Testis (tissue), 2 donors: ENCODE measurements at regions not wholly inside any gene's neighbourhood (a gene's known extent, or its start where the extent isn't known, plus 50 kb on each side); places are given as distances from the start of the nearest gene placed in this dataset.

Experiments used
- DNase-seq: peaks from one replicate; pipeline ENCODE4 v3.0.0-alpha.2; 2019
- H3K27ac ChIP-seq, 2 donors: fragments of 200-600 bp; sonication (generic); one replicate each; pipeline ENCODE4 v1.5.1; 2019
- H3K27me3 ChIP-seq: fragments of 200-600 bp; sonication (generic); one replicate; pipeline ENCODE4 v1.5.1; 2019
- H3K36me3 ChIP-seq: fragments of 200-600 bp; sonication (generic); one replicate; pipeline ENCODE4 v1.5.1; 2017; ENCODE audit warnings: low read depth; ENCODE audit errors: missing control alignments
- H3K4me1 ChIP-seq: fragments of 200-600 bp; sonication (generic); one replicate; pipeline ENCODE4 v1.5.1; 2019
- H3K4me3 ChIP-seq, 2 donors: fragments of 200-600 bp; sonication (generic); one replicate each; pipeline ENCODE4 v1.5.1; 2017 to 2019
- H3K9me3 ChIP-seq: fragments of 200-600 bp; sonication (generic); one replicate; pipeline ENCODE4 v1.5.1; 2017
- CTCF ChIP-seq, 3 experiments: fragments of 450-650 bp in 2 of 3; fragments of 200-600 bp in 1 of 3; sonication (generic) in 1 of 3; IDR thresholded peaks; one replicate each; pipeline ENCODE4 v1.5.1; 2016 to 2019; ENCODE audit warnings: antibody characterized with exemption in 3 of 3, mild to moderate bottlenecking in 2 of 3, moderate library complexity in 1 of 3
- POLR2A ChIP-seq: fragments of 450-650 bp; IDR thresholded peaks from one replicate; pipeline ENCODE4 v1.6.1; 2017; ENCODE audit warnings: antibody characterized with exemption, mild to moderate bottlenecking, moderate library complexity
- WGBS, 2 donors: methylation state at CpG; one replicate each; pipeline ENCODE4 v1.1.5; 2018; 5-methylcytosine and 5-hydroxymethylcytosine counted together
- intact Hi-C: fragments of 100-400 bp; cut with DNase I; formaldehyde crosslinking; loops from one replicate; pipeline ENCODE4 v1.15.1; 2023; ENCODE audit warnings: low total_unique reads

- intact Hi-C loops, result no loop called here
- H3K27me3 ChIP-seq, result no peaks in the 10 kb centered on the region
- no peaks in the 10 kb centered on the region for H3K4me1 ChIP-seq
- no peak for DNase-seq
- H3K36me3 ChIP-seq, result no peaks in the 10 kb centered on the region
- H3K27ac ChIP-seq, result no peak overlapping the region
- no peak for TF ChIP-seq POLR2A
- no peak for TF ChIP-seq CTCF (IDR thresholded peaks at IDR 0.05)
- WGBS, 2 donors, result 79 to 90% methylated on average over 11 of the region's 11 CpGs
- no peak overlapping the region for H3K4me3 ChIP-seq
- no peaks in the 10 kb centered on the region for H3K9me3 ChIP-seq
These were observed 62.7 kb upstream of the ST3GAL5 start for GRCh38 chr2:85951351-85952067.

GRCh38 chr2:85950743-85951142, 62.0 kb upstream of the ST3GAL5 start:
- H3K27ac ChIP-seq, result peak overlapping the region in 1 of 2 donors; percentile 53
- H3K9me3 ChIP-seq, result no peaks in the 10 kb centered on the region
- no peak overlapping the region for H3K4me3 ChIP-seq
- no peak for DNase-seq
- H3K36me3 ChIP-seq, result no peaks in the 10 kb centered on the region
- no peaks in the 10 kb centered on the region for H3K4me1 ChIP-seq
- H3K27me3 ChIP-seq, result no peaks in the 10 kb centered on the region
- no peak for TF ChIP-seq CTCF (IDR thresholded peaks at IDR 0.05)
- TF ChIP-seq POLR2A, result no peak
- 54 to 67% methylated on average over 4 of the region's 4 CpGs for WGBS, 2 donors
- intact Hi-C loops, result no loop called here

- Histone ChIP-seq H3K4me1 (no peaks in the 10 kb centered on the region), H3K36me3 (no peaks in the 10 kb centered on the region), H3K27ac (no peak overlapping the region), H3K27me3 (no peaks in the 10 kb centered on the region), H3K4me3 (no peak overlapping the region), H3K9me3 (no peaks in the 10 kb centered on the region)
- 63 to 68% methylated on average over 5 of the region's 5 CpGs for WGBS, 2 donors
- intact Hi-C loops, result no loop called here
- TF ChIP-seq POLR2A, result no peak
- TF ChIP-seq CTCF (IDR thresholded peaks at IDR 0.05), result no peak
- peak; percentile 43 for DNase-seq
These were observed 60.5 kb upstream of the ST3GAL5 start for GRCh38 chr2:85949280-85949679.

GRCh38 chr2:85947593-85947992, 58.8 kb upstream of the ST3GAL5 start:
- Histone ChIP-seq H3K9me3 (no peaks in the 10 kb centered on the region), H3K27me3 (no peaks in the 10 kb centered on the region), H3K36me3 (no peaks in the 10 kb centered on the region), H3K4me3 (no peak overlapping the region), H3K27ac (no peak overlapping the region), H3K4me1 (no peaks in the 10 kb centered on the region)
- DNase-seq, result no peak
- intact Hi-C loops, result no loop called here
- TF ChIP-seq CTCF (IDR thresholded peaks at IDR 0.05) (no peak), POLR2A (no peak)

GRCh38 chr2:85945586-85945985, 56.8 kb upstream of the ST3GAL5 start:
- no peak overlapping the region for H3K27ac ChIP-seq
- no peaks in the 10 kb centered on the region for H3K9me3 ChIP-seq
- TF ChIP-seq POLR2A (no peak), CTCF (IDR thresholded peaks at IDR 0.05) (no peak)
- H3K27me3 ChIP-seq, result no peaks in the 10 kb centered on the region
- H3K4me3 ChIP-seq, result no peak overlapping the region
- intact Hi-C loops, result no loop called here
- no peak for DNase-seq
- no peaks in the 10 kb centered on the region for H3K36me3 ChIP-seq
- no peaks in the 10 kb centered on the region for H3K4me1 ChIP-seq
